ENCODE measurements at regions not wholly inside any gene's neighbourhood (a gene's known extent, or its start where the extent isn't known, plus 50 kb on each side); places are given as distances from the start of the nearest gene placed in this dataset.

DNA sequence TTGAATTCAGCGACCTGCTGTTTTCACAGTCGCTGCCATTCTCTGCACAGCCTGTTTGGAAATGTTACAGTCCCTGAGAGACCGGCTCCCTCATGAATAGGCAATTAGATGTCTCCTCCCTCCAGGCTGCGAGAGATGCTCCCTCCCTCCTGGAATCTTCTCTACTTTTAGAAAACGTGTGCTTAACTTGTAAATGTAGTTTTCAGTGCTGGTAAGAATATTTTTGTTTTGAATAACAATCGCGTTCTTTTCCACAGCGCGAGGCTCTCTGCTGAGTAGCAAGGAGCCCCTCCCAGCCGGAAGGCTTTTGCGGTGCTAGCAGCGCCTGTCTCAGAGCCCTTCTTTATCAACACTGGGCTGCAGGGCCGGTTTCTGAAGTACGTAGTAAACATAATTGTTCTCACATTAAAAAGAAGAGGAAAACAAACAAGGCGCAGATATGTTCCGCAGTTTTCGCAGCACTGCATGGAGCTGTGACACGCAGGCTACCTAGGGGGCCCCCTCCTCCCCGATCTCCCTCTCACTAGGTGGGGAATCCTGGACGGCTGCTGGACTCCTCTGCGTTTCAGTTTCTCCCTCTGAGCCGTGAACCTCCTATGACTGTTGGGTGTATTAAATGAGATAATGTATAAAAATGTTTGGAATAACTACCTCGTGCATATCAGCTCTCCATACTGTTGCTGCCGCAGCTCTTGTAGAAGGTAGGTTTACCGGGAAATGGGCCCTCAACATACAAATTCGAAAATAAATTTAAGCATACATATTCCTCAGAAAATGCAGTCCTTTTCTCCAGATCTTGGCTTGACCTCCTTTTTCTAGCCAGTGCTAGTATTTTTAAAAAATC, 79.0 kb upstream of the SPACA1 start:
- Histone ChIP-seq H3K4me3 (ENCODE audit: low read depth, low read length, poor library complexity, severe bottlenecking) (peak overlapping the region; percentile 65), H3K79me2 (ENCODE audit: insufficient read depth, low read depth, low read length) (no peaks in the 10 kb centered on the region), H3K36me3 (ENCODE audit: insufficient read depth, low read length) (no peaks in the 10 kb centered on the region; the same call in 1 of the 2 replicates), H2AFZ (ENCODE audit: low read length) (peak overlapping the region; percentile 99), H3K27ac (ENCODE audit: low read depth, low read length, poor library complexity, severe bottlenecking) (no peak overlapping the region), H3K9me2 (ENCODE audit: insufficient read depth, low read length) (no peaks in the 10 kb centered on the region), H4K20me1 (ENCODE audit: insufficient read depth, low read length) (no peaks in the 10 kb centered on the region), H3K4me2 (ENCODE audit: low read length) (peak overlapping the region; percentile 77), H3K9me3 (ENCODE audit: low read length) (peaks cover 12% of the 10 kb centered on the region; the same call in 1 of the 2 replicates), H3K4me1 (ENCODE audit: insufficient read depth, low read length, poor library complexity, severe bottlenecking) (peaks cover 13% of the 10 kb centered on the region)
- ChIA-PET POLR2A (interaction anchor here (0.8 kb wide), 1 partner anchor 27 kb away, joined by 3 read pairs; no protein-coding TSS in a partner anchor), CTCF (ENCODE audit: unreplicated experiment) (no interaction called here)
- DNase-seq (ENCODE audit: low spot score), result peak; percentile 58
- no TSS peak for BruUV-seq (replicated peaks)
- intact Hi-C loops (cut with micrococcal nuclease; ENCODE audit: unreplicated experiment), result no loop called here
- TF ChIP-seq, protein P1, sequence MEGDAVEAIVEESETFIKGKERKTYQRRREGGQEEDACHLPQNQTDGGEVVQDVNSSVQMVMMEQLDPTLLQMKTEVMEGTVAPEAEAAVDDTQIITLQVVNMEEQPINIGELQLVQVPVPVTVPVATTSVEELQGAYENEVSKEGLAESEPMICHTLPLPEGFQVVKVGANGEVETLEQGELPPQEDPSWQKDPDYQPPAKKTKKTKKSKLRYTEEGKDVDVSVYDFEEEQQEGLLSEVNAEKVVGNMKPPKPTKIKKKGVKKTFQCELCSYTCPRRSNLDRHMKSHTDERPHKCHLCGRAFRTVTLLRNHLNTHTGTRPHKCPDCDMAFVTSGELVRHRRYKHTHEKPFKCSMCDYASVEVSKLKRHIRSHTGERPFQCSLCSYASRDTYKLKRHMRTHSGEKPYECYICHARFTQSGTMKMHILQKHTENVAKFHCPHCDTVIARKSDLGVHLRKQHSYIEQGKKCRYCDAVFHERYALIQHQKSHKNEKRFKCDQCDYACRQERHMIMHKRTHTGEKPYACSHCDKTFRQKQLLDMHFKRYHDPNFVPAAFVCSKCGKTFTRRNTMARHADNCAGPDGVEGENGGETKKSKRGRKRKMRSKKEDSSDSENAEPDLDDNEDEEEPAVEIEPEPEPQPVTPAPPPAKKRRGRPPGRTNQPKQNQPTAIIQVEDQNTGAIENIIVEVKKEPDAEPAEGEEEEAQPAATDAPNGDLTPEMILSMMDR (conservative IDR thresholded peaks at IDR 0.05; ENCODE audit: low read length), result peak; percentile 75
- TF ChIP-seq EZH2phosphoT487 (IDR thresholded peaks at IDR 0.05; ENCODE audit: borderline replicate concordance, low read depth, low read length), result no peak

- no TSS peak for BruUV-seq (replicated peaks)
- CTCF ChIA-PET (ENCODE audit: unreplicated experiment), result no interaction called here
Measured at GRCh38 chr6:87965806-87966205, 81.8 kb upstream of the SPACA1 start.

More at GRCh38 chr6:87965806-87966205, 81.8 kb upstream of the SPACA1 start:
- H3K4me3 ChIP-seq (ENCODE audit: low read depth, low read length, poor library complexity, severe bottlenecking), result no peak overlapping the region
- no peaks in the 10 kb centered on the region for H4K20me1 ChIP-seq (ENCODE audit: insufficient read depth, low read length)
- H3K79me2 ChIP-seq (ENCODE audit: insufficient read depth, low read depth, low read length), result no peaks in the 10 kb centered on the region
- no peak overlapping the region for H3K27ac ChIP-seq (ENCODE audit: low read depth, low read length, poor library complexity, severe bottlenecking)
- H3K4me2 ChIP-seq (ENCODE audit: low read length), result no peak overlapping the region
- peaks cover 13% of the 10 kb centered on the region for H3K4me1 ChIP-seq (ENCODE audit: insufficient read depth, low read length, poor library complexity, severe bottlenecking)
- peaks cover 12% of the 10 kb centered on the region; the same call in 1 of the 2 replicates for H3K9me3 ChIP-seq (ENCODE audit: low read length)
- intact Hi-C loops (cut with micrococcal nuclease; ENCODE audit: unreplicated experiment), result no loop called here
- no peaks in the 10 kb centered on the region; the same call in 1 of the 2 replicates for H3K36me3 ChIP-seq (ENCODE audit: insufficient read depth, low read length)
- peak; percentile 27 for DNase-seq (ENCODE audit: low spot score)
- H3K9me2 ChIP-seq (ENCODE audit: insufficient read depth, low read length), result no peaks in the 10 kb centered on the region
- TF ChIP-seq, protein P1 (conservative IDR thresholded peaks at IDR 0.05; ENCODE audit: low read length), result no peak
- TF ChIP-seq EZH2phosphoT487 (IDR thresholded peaks at IDR 0.05; ENCODE audit: borderline replicate concordance, low read depth, low read length), result no peak
- POLR2A ChIA-PET, result no interaction called here
- no peak overlapping the region for H2AFZ ChIP-seq (ENCODE audit: low read length)
